Fibroblast of skin of scalp (primary cell): ENCODE measurements at regions not wholly inside any gene's neighbourhood (a gene's known extent, or its start where the extent isn't known, plus 50 kb on each side); places are given as distances from the start of the nearest gene placed in this dataset.

Experiments
- DNase-seq: peaks from one replicate; pipeline ENCODE4 v3.0.0-alpha.2; 2013

DNA sequence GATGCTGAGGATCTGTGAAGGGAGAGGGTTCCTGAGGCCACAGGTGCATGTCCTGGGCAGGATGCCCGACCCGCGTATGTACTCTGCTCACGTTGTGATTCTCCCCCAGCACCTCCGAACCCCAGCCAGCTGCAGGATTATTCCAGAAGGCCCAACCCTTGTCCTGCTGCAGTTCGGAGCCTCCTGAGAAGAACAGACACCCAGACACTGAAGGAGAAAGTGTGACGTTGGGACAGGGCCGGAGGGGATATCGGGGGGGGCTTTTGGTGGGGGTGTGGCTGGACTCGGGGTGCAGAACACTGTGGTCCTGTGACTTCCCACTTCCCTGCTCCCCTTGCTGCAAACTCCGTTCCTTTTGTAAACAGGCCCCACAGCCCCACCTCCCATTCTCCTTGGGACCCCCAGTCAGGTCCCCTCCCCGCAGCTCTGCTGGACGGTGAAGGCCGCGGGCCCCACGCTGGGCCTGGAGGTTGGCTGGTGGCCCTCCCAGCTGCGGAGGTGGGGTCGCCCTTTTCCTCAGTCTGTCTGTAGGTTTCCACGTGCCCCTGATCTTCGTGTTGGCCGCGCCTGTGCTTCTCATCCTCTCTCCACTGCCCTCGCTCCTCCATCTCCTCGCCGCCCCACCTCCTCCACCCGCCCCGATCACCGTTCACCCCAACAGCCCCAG lies 83.0 kb upstream of the ADRA2C start:
- no peak for DNase-seq

DNA sequence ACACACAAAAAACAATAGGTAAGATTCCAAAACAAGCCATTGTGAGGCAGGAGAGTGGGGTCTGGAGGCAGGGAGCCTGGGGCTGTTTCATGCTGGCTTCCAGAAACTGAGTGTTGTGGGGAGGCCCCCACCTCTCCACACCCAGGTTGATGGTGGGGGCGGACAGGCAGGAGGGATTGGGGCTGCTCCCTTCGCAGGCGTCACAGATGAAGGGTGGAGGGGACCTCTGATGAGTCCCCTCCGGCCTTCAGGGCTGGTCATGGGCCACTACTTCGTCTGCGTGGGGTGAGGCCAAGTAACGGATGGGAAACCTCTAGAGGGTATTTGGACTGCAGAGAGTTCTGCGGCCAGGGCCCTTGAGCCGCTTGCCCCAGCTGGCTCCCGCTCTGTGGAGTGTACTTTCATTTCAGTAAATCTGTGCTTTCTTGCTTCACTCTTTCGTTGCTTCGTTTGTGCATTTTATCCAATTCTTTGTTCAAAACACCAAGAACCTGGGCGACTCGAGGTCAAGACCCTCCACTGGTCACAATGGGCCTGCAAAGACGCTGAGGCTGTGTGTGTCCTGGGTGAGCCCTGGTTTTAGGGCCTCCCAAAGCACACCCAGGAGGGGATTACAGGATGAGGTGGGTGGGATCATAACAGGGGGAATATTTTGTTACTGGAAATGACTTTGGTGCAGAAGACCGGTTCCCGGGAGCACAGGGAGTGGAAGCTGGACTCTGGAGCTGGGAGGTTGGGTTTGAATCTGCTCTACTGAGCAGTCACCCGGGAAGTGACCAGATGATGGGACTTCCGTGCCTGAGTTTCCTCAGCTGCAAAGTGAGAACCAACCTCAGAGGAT lies 83.7 kb upstream of the ADRA2C start:
- no peak for DNase-seq

GRCh38 chr4:3681191-3681590 lies 85.0 kb upstream of the ADRA2C start:
- DNase-seq: no peak

GRCh38 chr4:3680656-3681055 lies 85.5 kb upstream of the ADRA2C start:
- DNase-seq: no peak

DNA sequence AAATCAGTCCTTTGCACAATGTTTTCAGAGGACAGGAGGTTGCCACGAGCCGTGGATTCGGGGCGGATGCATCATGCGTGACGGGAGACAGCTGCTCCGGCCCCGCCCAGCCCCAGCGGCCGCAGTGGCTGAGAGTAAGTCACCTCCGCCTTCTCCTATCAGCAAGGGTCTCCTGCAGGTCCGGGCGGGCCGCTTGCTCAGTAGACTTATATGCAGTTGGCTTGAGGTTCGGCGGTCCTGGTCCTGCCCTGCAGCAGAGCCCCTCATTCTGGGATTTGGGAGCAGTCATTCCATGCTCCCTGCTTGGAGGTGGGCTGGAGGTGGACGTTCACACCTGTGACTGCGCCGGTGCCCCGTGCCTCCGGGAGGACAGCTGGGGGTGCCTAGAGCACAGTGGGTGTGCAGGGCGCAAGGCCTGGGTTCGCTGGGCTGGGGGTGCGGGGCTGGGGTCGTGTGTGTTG lies 86.3 kb upstream of the ADRA2C start:
- DNase-seq: no peak

DNA sequence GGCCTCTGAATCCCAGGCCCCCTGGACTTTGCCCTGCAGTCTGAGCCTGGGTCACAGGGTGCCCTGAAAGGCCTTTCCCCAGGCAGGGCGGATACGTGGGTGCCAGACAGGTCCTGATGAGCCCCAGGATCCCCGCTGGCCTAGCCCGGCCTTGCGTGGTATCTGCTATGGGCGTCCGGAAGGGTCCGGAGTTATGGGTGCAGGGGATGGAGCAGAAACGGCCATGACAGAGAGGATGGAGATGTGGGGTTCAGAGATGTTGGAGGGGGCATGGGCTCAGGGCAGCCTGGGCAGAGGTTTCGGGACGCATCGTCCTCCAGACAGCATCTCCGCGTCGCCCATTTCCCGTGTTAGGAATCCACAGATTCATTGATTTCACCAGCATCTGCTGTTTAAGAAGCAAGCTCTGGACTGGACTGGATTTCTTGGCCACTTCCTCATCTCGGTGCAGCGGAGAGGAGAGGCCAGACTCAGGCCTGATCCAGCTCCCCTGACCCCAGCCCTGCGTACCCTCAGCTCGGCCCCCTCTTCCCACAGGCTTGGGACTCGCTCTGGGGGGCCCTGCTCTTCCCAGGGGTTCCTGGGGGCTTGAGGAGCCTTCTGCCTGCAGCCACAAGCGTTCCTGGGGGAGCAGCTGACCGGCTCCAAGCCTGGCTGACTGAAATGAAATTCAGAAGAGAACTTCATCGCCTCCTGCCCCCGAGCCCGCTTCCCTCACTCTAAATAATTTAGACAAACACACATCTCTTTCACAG lies 86.9 kb upstream of the ADRA2C start:
- DNase-seq: no peak

DNA sequence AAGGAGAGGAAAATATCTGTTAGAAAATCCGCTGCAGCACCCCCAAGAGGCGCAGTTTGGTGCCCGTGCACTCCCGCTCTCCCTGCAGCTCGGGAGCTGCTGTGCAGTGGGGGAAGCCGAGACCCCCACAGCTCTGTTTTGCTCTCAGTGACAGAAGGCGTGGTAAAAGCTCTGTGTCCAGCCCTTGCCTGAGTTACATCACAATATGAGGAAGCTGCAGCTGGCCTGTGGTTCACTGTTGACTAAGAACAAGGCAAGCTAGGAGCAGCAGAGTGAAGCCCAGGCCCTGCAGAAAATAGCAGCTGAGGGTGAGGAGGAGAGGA lies 88.5 kb upstream of the ADRA2C start:
- DNase-seq: no peak

GRCh38 chr4:3676907-3677747 lies 89.1 kb upstream of the ADRA2C start:
- no peak for DNase-seq

DNA sequence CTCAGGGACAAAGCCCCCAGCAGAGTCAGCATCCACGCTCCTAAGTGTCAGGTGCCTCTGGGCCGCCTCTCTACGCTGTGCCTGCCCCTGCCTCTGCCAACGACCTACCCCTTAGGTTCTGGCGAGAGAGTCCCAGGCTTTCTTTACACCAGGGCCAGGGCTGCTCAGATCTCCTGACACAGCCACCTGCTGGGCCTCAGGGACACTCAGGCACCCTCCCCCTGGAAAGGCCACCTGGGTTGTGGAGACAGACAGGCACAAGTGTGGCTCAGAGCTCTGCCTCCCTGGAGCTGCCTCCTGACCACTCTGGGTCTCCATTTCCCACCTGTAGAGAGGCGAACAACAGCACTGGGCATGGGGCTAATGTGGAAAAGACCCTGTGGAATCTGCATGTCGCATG lies 90.0 kb upstream of the ADRA2C start:
- no peak for DNase-seq

DNA sequence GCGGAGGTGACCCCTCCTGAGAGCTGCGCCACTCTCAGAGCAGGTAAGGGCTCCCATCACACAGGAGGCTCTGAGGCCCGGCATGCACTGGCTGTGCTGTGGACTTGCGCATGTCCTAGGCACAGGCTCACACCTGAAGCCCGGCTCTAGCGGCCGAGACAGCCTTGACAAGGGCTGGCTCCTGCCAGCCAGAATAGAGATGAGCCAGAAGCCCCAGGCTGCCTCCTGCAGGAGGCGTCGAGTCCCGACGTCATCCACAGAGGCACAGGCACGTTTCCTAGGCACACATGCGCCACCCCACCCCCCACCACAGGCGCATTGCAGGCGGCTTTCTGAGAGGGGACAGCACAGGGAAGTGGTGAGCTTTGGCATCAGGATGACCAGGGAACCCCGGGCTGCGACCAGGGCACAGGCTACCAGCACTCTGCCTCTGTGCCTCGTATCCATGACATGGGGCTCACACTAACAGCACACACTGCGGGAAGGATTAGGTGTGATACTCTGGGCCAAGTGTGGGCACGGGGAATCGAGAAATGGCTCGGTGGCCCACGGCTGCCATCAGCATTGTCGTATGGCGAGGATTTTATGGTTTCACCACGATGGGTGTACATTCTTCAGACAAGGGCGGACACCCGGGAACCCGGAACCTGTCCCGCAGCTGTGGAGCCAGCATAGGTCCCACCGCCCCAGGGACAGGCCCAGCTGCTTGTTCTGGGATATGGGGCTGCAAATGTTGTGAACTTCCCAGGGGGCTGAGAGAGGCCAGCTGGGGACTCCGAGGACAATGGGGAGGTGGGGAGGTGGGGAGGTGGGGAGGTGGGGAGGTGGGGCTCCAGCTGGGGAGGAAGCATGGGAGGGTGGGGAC lies 90.7 kb upstream of the ADRA2C start:
- no peak for DNase-seq

DNA sequence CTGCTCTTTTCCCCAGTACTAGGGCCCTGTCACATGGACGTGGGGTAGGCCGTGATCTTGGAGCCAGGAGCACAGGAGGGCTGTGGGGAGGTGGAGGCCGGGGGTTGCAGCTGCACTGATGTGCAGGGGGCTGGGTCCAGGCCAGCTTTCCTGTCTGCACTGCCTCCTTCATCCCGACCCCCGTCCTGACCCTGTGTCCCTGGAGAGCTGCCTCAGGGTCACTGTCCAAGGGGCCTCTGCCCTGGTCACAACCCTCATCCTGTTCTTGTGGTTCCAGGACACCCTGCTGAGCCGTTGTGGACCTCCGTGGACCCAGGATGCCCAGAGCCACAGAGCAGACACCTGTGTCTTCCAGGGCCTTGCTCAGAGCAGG lies 91.7 kb upstream of the ADRA2C start:
- DNase-seq: no peak

DNA sequence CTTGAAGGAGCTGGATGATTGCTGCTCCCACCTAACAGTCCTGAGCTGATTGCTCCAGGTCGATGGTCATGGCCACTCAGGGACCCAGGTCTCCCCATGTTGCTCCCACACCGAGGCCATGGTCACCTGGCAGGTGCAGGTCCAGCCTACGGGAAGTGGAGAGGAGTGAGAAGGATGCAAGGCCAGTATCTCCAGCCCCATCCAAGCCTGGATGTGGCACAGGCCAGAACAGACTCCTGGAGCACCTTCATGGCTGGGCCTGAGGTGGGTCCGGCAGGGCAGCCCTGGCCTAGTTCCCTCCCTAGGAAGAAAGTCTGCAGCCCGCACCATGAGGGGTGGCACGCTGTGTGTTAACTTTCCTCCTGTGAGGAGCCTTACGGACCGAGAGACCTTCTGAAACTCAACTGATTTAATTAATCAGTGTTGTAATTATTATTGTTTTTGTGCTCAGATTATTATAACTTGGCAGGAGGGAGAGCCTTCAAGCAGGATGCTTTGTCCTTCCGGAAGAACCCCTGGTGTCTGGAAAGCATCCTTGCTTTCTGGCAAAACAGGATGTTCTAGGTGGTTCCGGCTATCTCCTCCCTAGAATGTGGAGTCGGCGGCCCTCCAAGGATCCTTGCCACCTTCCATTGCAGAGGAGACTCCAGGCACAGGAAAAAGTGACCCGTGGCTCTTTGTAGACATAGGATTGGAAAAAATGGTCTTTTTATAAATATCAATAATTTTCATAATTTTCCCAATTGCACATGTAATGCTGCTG lies 92.3 kb upstream of the ADRA2C start:
- no peak for DNase-seq

DNA sequence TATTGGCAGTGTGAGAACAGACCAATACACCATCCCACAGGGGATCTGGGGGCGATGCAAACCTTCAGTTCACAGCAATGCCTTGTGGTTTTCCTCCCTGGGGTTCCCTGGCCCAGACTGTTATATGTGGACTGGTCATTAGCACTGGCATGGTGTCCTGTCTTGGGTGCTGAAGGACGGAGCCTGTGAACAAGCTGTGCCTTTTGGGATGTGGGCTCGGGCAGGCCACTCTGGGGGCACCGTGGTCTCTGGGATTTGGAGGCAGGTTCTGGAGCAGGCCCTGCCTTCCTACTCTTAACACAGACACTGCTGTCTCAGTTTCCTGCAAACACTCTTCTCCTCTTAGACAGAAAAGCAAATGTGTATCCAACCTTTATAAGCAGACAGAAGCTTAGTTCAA lies 93.0 kb upstream of the ADRA2C start:
- no peak for DNase-seq

- DNase-seq: no peak
These were observed 93.7 kb upstream of the ADRA2C start for GRCh38 chr4:3672465-3672831.

GRCh38 chr4:3671571-3672464 lies 94.4 kb upstream of the ADRA2C start:
- no peak for DNase-seq

DNA sequence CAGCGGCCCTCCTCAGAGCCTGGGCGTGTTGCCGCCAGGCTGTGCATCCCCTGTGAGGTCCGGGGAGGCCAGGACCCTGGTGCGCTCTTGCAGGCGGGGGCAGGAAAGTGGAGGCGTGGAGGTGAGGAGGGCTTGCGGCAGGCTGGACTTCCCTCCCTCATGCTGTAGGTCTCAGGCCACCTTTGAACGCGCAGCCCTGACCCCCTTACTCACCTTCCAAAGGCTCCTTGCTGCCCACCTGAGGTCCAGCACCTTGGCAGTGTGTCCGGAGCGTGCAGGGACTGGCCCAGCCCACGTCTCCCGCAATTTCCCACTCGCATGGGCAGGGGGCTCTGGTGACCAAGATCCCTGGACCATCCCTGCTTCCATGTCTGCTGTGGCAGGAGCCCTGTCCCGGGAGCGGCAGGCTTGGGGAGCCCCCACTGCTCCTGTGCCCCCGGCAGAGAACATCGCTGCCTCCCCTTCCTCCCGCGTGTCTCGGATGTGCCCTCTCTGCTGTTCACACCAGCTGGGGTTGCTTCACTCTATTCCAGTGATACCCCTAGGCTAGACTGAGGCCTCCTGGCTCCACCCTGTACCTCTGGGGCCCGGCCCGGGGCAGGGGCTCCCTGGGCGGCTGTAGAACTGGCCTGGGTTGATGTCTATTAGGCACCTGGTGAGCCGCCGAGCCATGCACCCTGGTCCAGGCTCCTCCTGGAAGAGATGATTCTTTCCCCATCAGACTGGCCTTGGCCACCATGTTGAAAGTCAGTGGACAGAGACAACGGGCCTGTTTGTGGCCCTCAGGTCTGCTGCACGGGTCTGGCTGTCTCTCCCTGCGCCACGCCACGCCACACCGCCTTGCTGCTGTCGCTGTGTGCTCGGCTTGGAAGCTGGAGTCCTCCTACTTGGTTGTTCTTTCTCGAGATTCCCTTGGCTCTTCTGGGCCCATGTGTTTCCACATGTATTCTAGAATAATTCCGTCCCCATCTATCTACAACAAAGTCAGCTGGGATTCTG lies 95.4 kb upstream of the ADRA2C start:
- no peak for DNase-seq

GRCh38 chr4:3669553-3669949 lies 96.6 kb upstream of the ADRA2C start:
- no peak for DNase-seq

DNA sequence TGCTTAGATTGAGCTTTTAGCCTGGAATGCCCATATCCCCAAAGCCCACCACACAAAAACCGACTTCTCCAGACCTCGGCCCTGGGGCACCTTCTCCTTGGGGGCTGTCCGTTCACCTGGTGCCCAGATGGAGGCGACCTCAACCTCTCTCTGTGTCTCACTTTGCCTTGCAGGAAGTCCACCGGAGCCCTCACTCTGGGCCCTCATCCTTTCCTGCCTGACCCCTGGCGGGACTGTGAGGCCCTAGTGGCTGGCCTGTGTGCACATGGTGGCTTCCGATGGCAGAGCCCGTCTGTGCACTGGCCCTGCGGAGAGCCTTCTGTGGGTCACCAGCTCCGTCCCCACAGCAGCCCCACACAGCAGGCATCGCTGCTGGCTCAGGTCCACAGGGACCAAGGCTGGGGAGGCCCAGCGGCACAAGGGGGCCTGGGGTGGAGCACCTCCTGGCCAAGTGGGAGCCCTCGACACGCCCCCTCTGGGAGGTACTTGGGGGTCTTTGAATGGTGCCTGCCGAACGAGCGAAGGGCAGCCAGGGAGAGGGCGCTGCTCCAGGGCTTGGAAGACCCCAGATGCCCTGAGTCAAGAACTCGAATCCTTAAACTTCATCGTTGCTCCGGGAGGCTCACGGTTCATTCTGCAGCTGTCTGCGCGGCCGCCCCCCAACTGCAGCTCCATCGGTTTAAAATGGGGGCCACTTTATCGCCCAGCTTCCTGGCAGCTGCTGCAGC lies 97.2 kb upstream of the ADRA2C start:
- no peak for DNase-seq
